Glutamatergic neuron (in vitro differentiated cells): ENCODE measurements at regions not wholly inside any gene's neighbourhood (a gene's known extent, or its start where the extent isn't known, plus 50 kb on each side); places are given as distances from the start of the nearest gene placed in this dataset.

Experiments
- DNase-seq: peaks from one replicate; pipeline ENCODE4 v3.0.0; 2022
- H3K27ac Mint-ChIP-seq: one replicate; pipeline ENCODE4 v1.8.0; 2020; ENCODE audit warnings: mild to moderate bottlenecking, mixed read lengths, inconsistent platforms; ENCODE audit not compliant: unreplicated experiment
- H3K27me3 Mint-ChIP-seq: one replicate; pipeline ENCODE4 v1.8.0; 2020; ENCODE audit warnings: mild to moderate bottlenecking, moderate library complexity, mixed read lengths, inconsistent platforms; ENCODE audit not compliant: unreplicated experiment
- H3K36me3 Mint-ChIP-seq: one replicate; pipeline ENCODE4 v1.8.0; 2020; ENCODE audit warnings: mild to moderate bottlenecking, mixed read lengths, inconsistent platforms; ENCODE audit not compliant: unreplicated experiment
- H3K4me1 Mint-ChIP-seq: one replicate; pipeline ENCODE4 v1.8.0; 2020; ENCODE audit warnings: mild to moderate bottlenecking, low read depth, mixed read lengths, inconsistent platforms; ENCODE audit not compliant: unreplicated experiment
- H3K4me3 Mint-ChIP-seq: one replicate; pipeline ENCODE4 v1.8.0; 2020; ENCODE audit warnings: mild to moderate bottlenecking, mixed read lengths, inconsistent platforms; ENCODE audit not compliant: unreplicated experiment
- H3K9me3 Mint-ChIP-seq: one replicate; pipeline ENCODE4 v1.8.0; 2020; ENCODE audit warnings: mild to moderate bottlenecking, moderate library complexity, mixed read lengths, inconsistent platforms; ENCODE audit not compliant: unreplicated experiment
- CTCF ChIP-seq: fragments of 200-600 bp; sonication (generic); IDR thresholded peaks from one replicate; pipeline ENCODE4 v1.5.0; 2021; ENCODE audit not compliant: partially characterized antibody, unreplicated experiment

- TF ChIP-seq CTCF: no peak
These were observed 427.1 kb downstream of the TCERG1L start for GRCh38 chr10:130884456-130884855.

GRCh38 chr10:130885021-130885655 is 426.4 kb downstream of the TCERG1L start:
- no peak overlapping the region for H3K27ac Mint-ChIP-seq

More at GRCh38 chr10:130884456-130884855, 427.1 kb downstream of the TCERG1L start:
- Mint-ChIP-seq H3K27ac (no peak overlapping the region), H3K9me3 (peaks cover 2% of the 10 kb centered on the region), H3K27me3 (no peaks in the 10 kb centered on the region), H3K4me1 (peaks cover 4% of the 10 kb centered on the region), H3K4me3 (no peak overlapping the region), H3K36me3 (no peaks in the 10 kb centered on the region)
- DNase-seq: no peak

GRCh38 chr10:130887170-130887569 is 424.4 kb downstream of the TCERG1L start:
- Mint-ChIP-seq H3K36me3 (no peaks in the 10 kb centered on the region), H3K27ac (no peak overlapping the region), H3K4me1 (peaks cover 4% of the 10 kb centered on the region), H3K4me3 (no peak overlapping the region), H3K9me3 (peaks cover 2% of the 10 kb centered on the region), H3K27me3 (no peaks in the 10 kb centered on the region)
- TF ChIP-seq CTCF: no peak
- DNase-seq: no peak

More at GRCh38 chr10:130885021-130885655, 426.4 kb downstream of the TCERG1L start:
- Mint-ChIP-seq H3K4me3 (no peak overlapping the region), H3K9me3 (peaks cover 2% of the 10 kb centered on the region), H3K27me3 (no peaks in the 10 kb centered on the region), H3K36me3 (no peaks in the 10 kb centered on the region), H3K4me1 (peaks cover 4% of the 10 kb centered on the region)
- no peak for DNase-seq
- no peak for TF ChIP-seq CTCF

GRCh38 chr10:130888493-130888892 is 423.0 kb downstream of the TCERG1L start:
- Mint-ChIP-seq H3K4me1 (peaks cover 4% of the 10 kb centered on the region), H3K36me3 (no peaks in the 10 kb centered on the region), H3K27ac (no peak overlapping the region), H3K27me3 (peaks cover 2% of the 10 kb centered on the region), H3K4me3 (no peak overlapping the region), H3K9me3 (peaks cover 2% of the 10 kb centered on the region)
- DNase-seq: no peak
- TF ChIP-seq CTCF: no peak

- no peak for DNase-seq
- Mint-ChIP-seq H3K36me3 (no peaks in the 10 kb centered on the region), H3K4me3 (no peak overlapping the region), H3K27me3 (peaks cover 2% of the 10 kb centered on the region), H3K27ac (no peak overlapping the region), H3K9me3 (peaks cover 2% of the 10 kb centered on the region), H3K4me1 (peaks cover 4% of the 10 kb centered on the region)
- TF ChIP-seq CTCF: no peak
These were observed 422.3 kb downstream of the TCERG1L start for GRCh38 chr10:130889240-130889639.
